MM.1S (cell line): ENCODE measurements at regions not wholly inside any gene's neighbourhood (a gene's known extent, or its start where the extent isn't known, plus 50 kb on each side); places are given as distances from the start of the nearest gene placed in this dataset.

Experiments used
- DNase-seq: peaks from one replicate; pipeline ENCODE4 v3.0.0-alpha.2; 2015
- H2AFZ ChIP-seq: fragments of 300-600 bp; sonication (generic); 2 replicates; pipeline ENCODE4 v1.6.0; 2016; ENCODE audit warnings: antibody characterized with exemption, low read length
- H3F3A ChIP-seq: fragments of 300-600 bp; sonication (generic); 2 replicates; pipeline ENCODE4 v1.6.1; 2016; ENCODE audit warnings: mild to moderate bottlenecking, antibody characterized with exemption, low read length, moderate library complexity, mixed read lengths; ENCODE audit not compliant: insufficient read depth
- H3K27ac ChIP-seq: fragments of 300-600 bp; sonication (generic); 2 replicates; pipeline ENCODE4 v1.5.1; 2016; ENCODE audit warnings: mild to moderate bottlenecking, low read length
- H3K27me3 ChIP-seq: fragments of 300-600 bp; sonication (generic); replicated peaks from 2 replicates; pipeline ENCODE4 v1.6.0; 2016; ENCODE audit warnings: low read length; ENCODE audit not compliant: insufficient read depth
- H3K36me3 ChIP-seq: fragments of 300-600 bp; sonication (generic); replicated peaks from 2 replicates; pipeline ENCODE4 v1.6.1; 2016; ENCODE audit warnings: mild to moderate bottlenecking, low read length, mixed read lengths; ENCODE audit not compliant: insufficient read depth
- H3K4me1 ChIP-seq: fragments of 300-600 bp; sonication (generic); 2 replicates; pipeline ENCODE4 v1.6.1; 2016; ENCODE audit warnings: low read length, mixed read lengths
- H3K4me2 ChIP-seq: fragments of 300-600 bp; sonication (generic); 2 replicates; pipeline ENCODE4 v1.6.0; 2016; ENCODE audit warnings: low read depth, low read length
- H3K4me3 ChIP-seq: fragments of 300-600 bp; sonication (generic); 2 replicates; pipeline ENCODE4 v1.5.1; 2016; ENCODE audit warnings: low read length, mixed read lengths
- H3K79me2 ChIP-seq: fragments of 300-600 bp; sonication (generic); 2 replicates; pipeline ENCODE4 v1.6.1; 2016; ENCODE audit warnings: mixed run types, low read length, mixed read lengths
- H3K9ac ChIP-seq: fragments of 300-600 bp; sonication (generic); 2 replicates; pipeline ENCODE4 v1.6.1; 2016; ENCODE audit warnings: low read length, mixed read lengths
- H3K9me2 ChIP-seq: fragments of 300-600 bp; sonication (generic); replicated peaks from 2 replicates; pipeline ENCODE4 v1.6.1; 2016; ENCODE audit warnings: mild to moderate bottlenecking, low read length, mixed read lengths; ENCODE audit not compliant: insufficient read depth
- H3K9me3 ChIP-seq: fragments of 300-600 bp; sonication (generic); replicated peaks from 2 replicates; pipeline ENCODE4 v1.6.1; 2016; ENCODE audit warnings: mild to moderate bottlenecking, low read length, mixed read lengths; ENCODE audit not compliant: insufficient read depth
- H4K20me1 ChIP-seq: fragments of 300-600 bp; sonication (generic); 2 replicates; pipeline ENCODE4 v1.6.1; 2016; ENCODE audit warnings: mild to moderate bottlenecking, low read length, moderate library complexity, mixed read lengths; ENCODE audit not compliant: insufficient read depth
- EZH2 ChIP-seq: fragments of 300-600 bp; sonication (generic); optimal IDR thresholded peaks from 2 replicates; pipeline ENCODE3; 2017; ENCODE audit warnings: low read depth, mild to moderate bottlenecking, antibody characterized with exemption, low read length, mixed read lengths
- EZH2phosphoT487 ChIP-seq: fragments of 300-600 bp; sonication (generic); IDR thresholded peaks from 2 replicates; pipeline ENCODE4 v1.6.1; 2018; ENCODE audit warnings: antibody characterized with exemption, low read length
- TF ChIP-seq, protein P1 (sequence below): fragments of 300-600 bp; sonication (generic); IDR thresholded peaks from 2 replicates; pipeline ENCODE4 v1.5.1; 2016; ENCODE audit warnings: antibody characterized with exemption, low read length, mixed read lengths

DNA sequence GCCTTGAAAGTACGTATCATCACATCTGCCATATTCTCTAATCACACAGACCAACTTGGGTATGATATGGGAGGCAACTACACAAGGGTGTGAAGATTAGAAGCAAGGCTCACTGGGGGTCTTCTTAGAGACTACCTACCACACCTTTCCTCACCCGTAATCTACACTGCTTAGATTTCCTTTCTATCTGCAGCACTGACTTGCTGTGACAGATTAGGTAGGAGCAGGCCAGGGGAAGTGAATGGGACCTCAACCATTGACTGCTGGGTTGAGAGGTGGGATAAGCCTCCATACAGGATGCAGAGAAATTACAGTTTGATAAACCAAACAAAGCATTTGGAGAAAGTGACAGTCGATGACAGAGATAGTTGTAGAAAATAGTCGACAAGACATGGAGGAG lies 119.0 kb upstream of the SERPINE2 start:
- TF ChIP-seq EZH2 (no peak), EZH2phosphoT487 (no peak)
- TF ChIP-seq, protein P1, sequence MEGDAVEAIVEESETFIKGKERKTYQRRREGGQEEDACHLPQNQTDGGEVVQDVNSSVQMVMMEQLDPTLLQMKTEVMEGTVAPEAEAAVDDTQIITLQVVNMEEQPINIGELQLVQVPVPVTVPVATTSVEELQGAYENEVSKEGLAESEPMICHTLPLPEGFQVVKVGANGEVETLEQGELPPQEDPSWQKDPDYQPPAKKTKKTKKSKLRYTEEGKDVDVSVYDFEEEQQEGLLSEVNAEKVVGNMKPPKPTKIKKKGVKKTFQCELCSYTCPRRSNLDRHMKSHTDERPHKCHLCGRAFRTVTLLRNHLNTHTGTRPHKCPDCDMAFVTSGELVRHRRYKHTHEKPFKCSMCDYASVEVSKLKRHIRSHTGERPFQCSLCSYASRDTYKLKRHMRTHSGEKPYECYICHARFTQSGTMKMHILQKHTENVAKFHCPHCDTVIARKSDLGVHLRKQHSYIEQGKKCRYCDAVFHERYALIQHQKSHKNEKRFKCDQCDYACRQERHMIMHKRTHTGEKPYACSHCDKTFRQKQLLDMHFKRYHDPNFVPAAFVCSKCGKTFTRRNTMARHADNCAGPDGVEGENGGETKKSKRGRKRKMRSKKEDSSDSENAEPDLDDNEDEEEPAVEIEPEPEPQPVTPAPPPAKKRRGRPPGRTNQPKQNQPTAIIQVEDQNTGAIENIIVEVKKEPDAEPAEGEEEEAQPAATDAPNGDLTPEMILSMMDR, result no peak
- Histone ChIP-seq H3K79me2 (no peaks in the 10 kb centered on the region), H3K4me3 (no peak overlapping the region), H3K4me1 (no peaks in the 10 kb centered on the region), H3K27ac (no peak overlapping the region), H3K9ac (no peak overlapping the region), H4K20me1 (no peaks in the 10 kb centered on the region), H3K9me2 (no peaks in the 10 kb centered on the region), H3K27me3 (no peaks in the 10 kb centered on the region), H3K4me2 (no peak overlapping the region), H2AFZ (no peak overlapping the region), H3F3A (no peaks in the 10 kb centered on the region), H3K9me3 (no peaks in the 10 kb centered on the region), H3K36me3 (no peaks in the 10 kb centered on the region)
- DNase-seq, result no peak

DNA sequence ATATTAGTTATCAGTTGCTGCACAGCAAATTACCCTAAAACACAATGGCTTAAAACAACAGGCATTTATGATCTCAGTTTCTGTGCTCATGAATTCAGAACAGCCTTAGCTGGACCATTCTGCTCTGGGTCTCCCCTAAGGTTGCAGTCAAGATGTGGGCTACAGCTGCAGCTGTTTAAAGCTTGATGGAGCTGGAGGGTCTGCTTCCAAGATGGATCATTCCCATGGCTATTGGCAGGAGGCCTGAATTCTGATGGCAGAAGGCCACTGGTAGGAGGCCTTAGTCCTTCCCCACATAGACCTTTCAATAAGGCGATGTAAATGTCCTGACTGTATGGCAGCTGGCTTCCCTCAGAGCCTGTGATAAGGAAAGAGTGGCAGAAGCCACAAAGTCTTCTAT lies 118.6 kb upstream of the SERPINE2 start:
- H3K27me3 ChIP-seq, result no peaks in the 10 kb centered on the region
- H3K9me3 ChIP-seq, result no peaks in the 10 kb centered on the region
- H3F3A ChIP-seq, result no peaks in the 10 kb centered on the region
- H3K27ac ChIP-seq, result no peak overlapping the region
- H3K4me3 ChIP-seq, result no peak overlapping the region
- H3K36me3 ChIP-seq, result no peaks in the 10 kb centered on the region
- H3K4me2 ChIP-seq, result no peak overlapping the region
- no peak overlapping the region for H3K9ac ChIP-seq
- no peaks in the 10 kb centered on the region for H3K79me2 ChIP-seq
- DNase-seq, result no peak
- H2AFZ ChIP-seq, result no peak overlapping the region
- H3K9me2 ChIP-seq, result no peaks in the 10 kb centered on the region
- TF ChIP-seq EZH2phosphoT487, result no peak
- TF ChIP-seq, protein P1, result no peak
- no peak for TF ChIP-seq EZH2
- no peaks in the 10 kb centered on the region for H4K20me1 ChIP-seq
- H3K4me1 ChIP-seq, result no peaks in the 10 kb centered on the region

DNA sequence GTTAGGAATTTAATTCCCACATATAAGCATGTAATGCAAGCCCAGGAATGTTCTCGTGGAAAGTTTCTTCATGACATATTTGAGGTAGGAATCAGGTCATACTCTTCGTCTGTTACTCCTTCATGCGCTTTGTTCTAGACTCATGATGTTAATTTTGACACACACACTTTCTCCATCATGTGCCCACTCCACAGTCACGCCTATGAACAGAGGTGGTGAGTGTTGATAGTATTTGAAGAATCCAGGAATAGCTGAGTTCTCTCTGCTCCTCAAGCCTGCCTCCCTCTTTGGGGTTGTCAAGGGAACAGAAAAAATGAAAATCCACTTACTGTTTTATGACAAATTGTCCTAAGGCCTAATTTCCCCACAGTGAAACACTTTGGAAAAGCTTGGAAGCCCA lies 117.3 kb upstream of the SERPINE2 start:
- H3K4me2 ChIP-seq, result no peak overlapping the region
- H3F3A ChIP-seq, result no peaks in the 10 kb centered on the region
- no peak overlapping the region for H3K4me3 ChIP-seq
- no peaks in the 10 kb centered on the region for H3K36me3 ChIP-seq
- H3K9ac ChIP-seq, result no peak overlapping the region
- DNase-seq, result no peak
- H2AFZ ChIP-seq, result no peak overlapping the region
- TF ChIP-seq EZH2 (no peak), EZH2phosphoT487 (no peak)
- TF ChIP-seq, protein P1, result no peak
- no peaks in the 10 kb centered on the region for H3K27me3 ChIP-seq
- H3K79me2 ChIP-seq, result no peaks in the 10 kb centered on the region
- H3K9me2 ChIP-seq, result no peaks in the 10 kb centered on the region
- H4K20me1 ChIP-seq, result no peaks in the 10 kb centered on the region
- H3K4me1 ChIP-seq, result no peaks in the 10 kb centered on the region
- no peak overlapping the region for H3K27ac ChIP-seq
- H3K9me3 ChIP-seq, result no peaks in the 10 kb centered on the region
